Memory B cell (primary cell): ENCODE measurements at regions not wholly inside any gene's neighbourhood (a gene's known extent, or its start where the extent isn't known, plus 50 kb on each side); places are given as distances from the start of the nearest gene placed in this dataset.

Experiments used
- ATAC-seq: fragments of 150-1000 bp; cut with Tn5 transposase; 2 replicates; pipeline ENCODE4 v1.10.0; 2021; ENCODE audit warnings: low read depth, mild to moderate bottlenecking, moderate library complexity
- DNase-seq, 2 donors: peaks; one replicate each; pipeline ENCODE4 v3.0.0; 2022; ENCODE audit warnings: low spot score in 2 of 2
- H3K27ac Mint-ChIP-seq: one replicate; pipeline ENCODE4 v1.8.0; 2022; ENCODE audit warnings: mild to moderate bottlenecking, moderate library complexity, mixed read lengths
- H3K27me3 Mint-ChIP-seq: one replicate; pipeline ENCODE4 v1.8.0; 2022; ENCODE audit warnings: mixed read lengths
- H3K36me3 Mint-ChIP-seq: one replicate; pipeline ENCODE4 v1.8.0; 2022; ENCODE audit warnings: mild to moderate bottlenecking, mixed read lengths
- H3K4me1 Mint-ChIP-seq: one replicate; pipeline ENCODE4 v1.8.0; 2022; ENCODE audit warnings: mixed read lengths
- H3K4me3 Mint-ChIP-seq: one replicate; pipeline ENCODE4 v1.8.0; 2022; ENCODE audit warnings: mild to moderate bottlenecking, moderate library complexity, mixed read lengths
- H3K9me3 Mint-ChIP-seq: one replicate; pipeline ENCODE4 v1.8.0; 2022; ENCODE audit warnings: mixed read lengths

DNA sequence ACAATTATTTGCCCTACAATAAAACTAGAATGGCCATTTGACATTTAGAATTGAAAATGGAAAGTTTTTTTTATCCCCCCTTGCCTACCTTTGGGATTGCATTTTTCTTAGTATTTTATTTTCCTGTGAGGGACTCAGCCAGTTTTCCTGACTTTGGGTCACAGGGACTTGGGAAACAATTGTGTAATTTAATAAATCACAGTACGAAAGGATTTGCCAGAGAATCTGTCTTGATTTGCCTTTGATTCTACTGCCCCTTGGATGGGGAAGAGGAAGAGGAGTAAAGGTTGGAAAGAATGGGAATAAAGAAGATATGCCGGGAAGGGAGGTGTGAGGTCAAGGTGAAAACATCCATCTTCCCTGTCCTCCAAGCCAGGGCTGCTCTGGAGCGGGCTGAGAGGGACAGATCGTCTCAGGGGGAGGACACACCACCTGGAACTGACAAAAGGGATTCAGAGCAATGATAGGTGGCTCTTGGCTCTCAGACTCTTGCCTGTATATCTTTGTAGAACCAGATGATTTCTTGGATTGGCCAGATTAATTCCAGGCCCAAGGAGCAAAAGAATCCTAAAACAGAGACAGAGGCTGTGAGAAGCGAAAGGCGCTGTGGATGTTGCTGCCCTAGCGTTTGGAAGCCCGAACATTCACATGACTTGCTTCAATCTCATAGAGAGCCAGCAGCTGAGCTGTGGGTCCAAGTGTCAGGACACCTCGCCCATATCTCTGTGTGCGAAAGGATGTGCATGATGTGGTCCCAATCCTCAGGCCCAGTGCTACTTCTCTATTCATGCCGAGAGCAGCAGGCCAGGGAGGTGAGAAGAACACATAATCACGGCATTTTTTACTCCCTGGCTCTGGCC is 50.3 kb upstream of the ZEB1 start:
- Mint-ChIP-seq H3K27ac (no peak overlapping the region), H3K4me1 (no peaks in the 10 kb centered on the region)

More for the DNA sequence above, 50.3 kb upstream of the ZEB1 start:
- Mint-ChIP-seq H3K4me3 (no peak overlapping the region), H3K27me3 (no peaks in the 10 kb centered on the region), H3K36me3 (peaks cover 8% of the 10 kb centered on the region), H3K9me3 (peaks cover 6% of the 10 kb centered on the region)
- ATAC-seq (no peak), DNase-seq (no peak)
